GM12878 (cell line): ENCODE measurements at regions not wholly inside any gene's neighbourhood (a gene's known extent, or its start where the extent isn't known, plus 50 kb on each side); places are given as distances from the start of the nearest gene placed in this dataset.

ENCODE experiments used
- CTCF ChIP-seq, 3 experiments: IDR thresholded peaks in 2 of 3; conservative IDR thresholded peaks in 1 of 3; 2 replicates each; pipeline ENCODE4 v1.5.1; 2011; ENCODE audit warnings: low read depth in 3 of 3, low read length in 3 of 3, mild to moderate bottlenecking in 3 of 3, control low read depth in 2 of 3, moderate library complexity in 2 of 3, inconsistent platforms in 1 of 3, mixed read lengths in 1 of 3; ENCODE audit not compliant: control insufficient read depth in 2 of 3, insufficient read depth in 1 of 3; ENCODE audit errors: extremely low read depth in 1 of 3
- EGR1 ChIP-seq, 2 experiments: IDR thresholded peaks; 1 replicate in 1 of 2; 2 replicates in 1 of 2; pipeline ENCODE4 v1.6.1; 2011 to 2012; ENCODE audit warnings: low read depth in 2 of 2, low read length in 2 of 2, borderline replicate concordance in 1 of 2, mild to moderate bottlenecking in 1 of 2, moderate library complexity in 1 of 2
- JUNB ChIP-seq: IDR thresholded peaks from 2 replicates; pipeline ENCODE4 v1.6.1; 2016; ENCODE audit warnings: antibody characterized with exemption, mild to moderate bottlenecking
- JUND ChIP-seq: IDR thresholded peaks from 2 replicates; pipeline ENCODE4 v1.6.1; 2012; ENCODE audit warnings: low read depth, mild to moderate bottlenecking, low read length, improper control_type of control experiment, moderate library complexity
- NRF1 ChIP-seq: conservative IDR thresholded peaks from 2 replicates; pipeline ENCODE4 v1.6.1; 2011; ENCODE audit warnings: mild to moderate bottlenecking, low read depth, low read length, improper control_type of control experiment
- POLR2A ChIP-seq: IDR thresholded peaks from 2 replicates; pipeline ENCODE4 v1.6.1; 2011; ENCODE audit warnings: low read depth, mild to moderate bottlenecking, low read length
- PRDM15 ChIP-seq: fragments of 450-650 bp; formaldehyde crosslinking; IDR thresholded peaks from 2 replicates; pipeline ENCODE4 v1.4.0; 2020; ENCODE audit warnings: mild to moderate bottlenecking, moderate library complexity
- RAD21 ChIP-seq: IDR thresholded peaks from 2 replicates; pipeline ENCODE4 v1.6.1; 2011; ENCODE audit warnings: mild to moderate bottlenecking, low read depth, low read length, moderate library complexity; ENCODE audit not compliant: insufficient read depth
- RCOR1 ChIP-seq: conservative IDR thresholded peaks from 2 replicates; pipeline ENCODE4 v1.6.1; 2012; ENCODE audit warnings: low read depth, low read length, improper control_type of control experiment
- SKIL ChIP-seq: fragments of 450-650 bp; IDR thresholded peaks from 2 replicates; pipeline ENCODE4 v1.6.1; 2017; ENCODE audit warnings: mild to moderate bottlenecking, low read depth, inconsistent platforms; ENCODE audit not compliant: poor library complexity, severe bottlenecking
- TCF12 ChIP-seq: IDR thresholded peaks from 2 replicates; pipeline ENCODE4 v1.6.1; 2011; ENCODE audit warnings: low read depth, mild to moderate bottlenecking, low read length
- ZNF274 ChIP-seq: IDR thresholded peaks from one replicate; pipeline ENCODE4 v1.8.0; 2011; ENCODE audit not compliant: insufficient read length, insufficient read depth
- ZNF592 ChIP-seq: fragments of 450-650 bp; IDR thresholded peaks from 2 replicates; pipeline ENCODE4 v1.6.1; 2017; ENCODE audit warnings: mild to moderate bottlenecking, moderate library complexity

GRCh38 chr5:5995819-5996218 lies 382.5 kb downstream of the MED10 start:
- TF ChIP-seq CTCF (IDR thresholded peaks at IDR 0.05 in 2 of 3, conservative IDR thresholded peaks at IDR 0.05 in 1 of 3; ENCODE audit: control insufficient read depth in 2 of 3, extremely low read depth in 1 of 3, insufficient read depth in 1 of 3, low read depth in 3 of 3, low read length in 3 of 3) (no peak), JUNB (no peak), ZNF274 (no peak), RCOR1 (no peak), PRDM15 (CRISPR knock-in tag) (no peak), TCF12 (no peak), EGR1 (IDR thresholded peaks at IDR 0.05; ENCODE audit: borderline replicate concordance in 1 of 2, low read depth in 2 of 2, low read length in 2 of 2) (no peak), ZNF592 (no peak), NRF1 (no peak), RAD21 (no peak), SKIL (no peak), JUND (no peak), POLR2A (no peak)
